ENCODE measurements at regions not wholly inside any gene's neighbourhood (a gene's known extent, or its start where the extent isn't known, plus 50 kb on each side); places are given as distances from the start of the nearest gene placed in this dataset.

GRCh38 chr12:25768151-25768550 lies 190.3 kb upstream of the RASSF8 start:
- Mint-ChIP-seq H3K4me3 (no peak overlapping the region), H3K9me3 (peaks cover 0 to 2% (median 0%) of the 10 kb centered on the region in 5 donors), H3K27me3 (peaks cover 0 to 5% of the 10 kb centered on the region in 2 donors), H3K36me3 (no peaks in the 10 kb centered on the region), H3K4me1 (no peaks in the 10 kb centered on the region), H3K27ac (no peak overlapping the region)
- Histone ChIP-seq H3K9me3 (ENCODE audit: low read length) (no peaks in the 10 kb centered on the region), H3K27ac (ENCODE audit: low read depth, low read length) (no peak overlapping the region), H3K36me3 (ENCODE audit: insufficient read depth, low read length) (no peaks in the 10 kb centered on the region), H3K27me3 (ENCODE audit: insufficient read depth, low read length, poor library complexity, severe bottlenecking) (no peaks in the 10 kb centered on the region), H3K4me1 (ENCODE audit: insufficient read depth, low read length) (no peaks in the 10 kb centered on the region), H3K4me3 (ENCODE audit: low read length) (no peak overlapping the region)
- DNase-seq: no peak
- ChIA-PET CTCF (no interaction called here), POLR2A (no interaction called here)

DNA sequence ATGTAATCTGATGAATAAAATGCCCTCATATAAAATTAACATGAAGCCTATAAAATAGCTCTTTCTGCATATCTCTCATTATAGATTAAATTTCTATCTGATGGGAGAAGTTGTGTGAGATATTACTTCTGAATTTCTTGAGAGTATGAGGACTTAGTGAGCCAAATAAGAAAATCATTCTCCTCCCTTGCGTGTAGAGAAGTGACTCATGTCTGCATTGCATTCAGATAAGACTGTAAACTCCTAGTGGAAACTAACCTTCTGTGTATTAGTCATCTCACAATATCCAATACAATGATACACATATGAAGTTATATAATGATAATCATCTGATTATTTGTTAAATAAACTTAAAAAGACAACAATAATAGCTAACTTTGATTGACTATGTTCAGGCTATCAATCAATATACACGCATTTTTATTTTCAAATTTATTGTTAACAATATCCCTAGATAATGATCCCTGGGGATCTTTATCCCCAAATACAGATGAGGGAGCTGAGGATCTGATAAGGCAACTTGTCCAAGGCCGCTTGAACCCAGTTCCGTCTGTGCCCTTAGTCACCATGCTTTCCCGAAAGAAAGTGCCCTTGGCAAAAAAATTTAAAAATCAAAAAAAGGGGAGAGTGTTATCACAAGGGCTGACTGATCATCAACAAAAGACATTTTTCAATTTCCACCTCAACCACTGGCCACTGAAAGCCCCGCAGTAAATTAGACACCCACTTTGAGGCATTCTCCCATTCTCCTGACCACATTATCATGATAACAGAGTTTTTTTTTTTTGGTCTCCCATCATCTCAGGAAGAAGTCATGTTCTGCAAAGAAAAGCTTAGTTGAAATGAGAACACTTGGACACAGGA lies 189.2 kb upstream of the RASSF8 start:
- Histone ChIP-seq H3K36me3 (ENCODE audit: insufficient read depth, low read length) (no peaks in the 10 kb centered on the region), H3K9me3 (ENCODE audit: low read length) (no peaks in the 10 kb centered on the region), H3K4me1 (ENCODE audit: insufficient read depth, low read length) (no peaks in the 10 kb centered on the region), H3K27me3 (ENCODE audit: insufficient read depth, low read length, poor library complexity, severe bottlenecking) (no peaks in the 10 kb centered on the region), H3K4me3 (ENCODE audit: low read length) (no peak overlapping the region), H3K27ac (ENCODE audit: low read depth, low read length) (no peak overlapping the region)
- DNase-seq: no peak
- no peaks in the 10 kb centered on the region for H3K36me3 Mint-ChIP-seq
- H3K27me3 Mint-ChIP-seq: peaks cover 0 to 5% of the 10 kb centered on the region in 2 donors
- no peak overlapping the region for H3K27ac Mint-ChIP-seq
- no peaks in the 10 kb centered on the region for H3K4me1 Mint-ChIP-seq
- H3K9me3 Mint-ChIP-seq: no peaks in the 10 kb centered on the region
- no peak overlapping the region for H3K4me3 Mint-ChIP-seq
- CTCF ChIA-PET: no interaction called here
- POLR2A ChIA-PET: no interaction called here

- no peaks in the 10 kb centered on the region for H3K9me3 ChIP-seq (ENCODE audit: low read length)
- Mint-ChIP-seq H3K9me3 (no peaks in the 10 kb centered on the region), H3K27me3 (peaks cover 0 to 4% of the 10 kb centered on the region in 2 donors), H3K4me3 (no peak overlapping the region), H3K36me3 (no peaks in the 10 kb centered on the region), H3K4me1 (no peaks in the 10 kb centered on the region), H3K27ac (no peak overlapping the region)
- H3K4me1 ChIP-seq (ENCODE audit: insufficient read depth, low read length): no peaks in the 10 kb centered on the region
- ChIA-PET POLR2A (no interaction called here), CTCF (no interaction called here)
- no peaks in the 10 kb centered on the region for H3K36me3 ChIP-seq (ENCODE audit: insufficient read depth, low read length)
- H3K4me3 ChIP-seq (ENCODE audit: low read length): no peak overlapping the region
- H3K27me3 ChIP-seq (ENCODE audit: insufficient read depth, low read length, poor library complexity, severe bottlenecking): no peaks in the 10 kb centered on the region
- DNase-seq: no peak
- no peak overlapping the region for H3K27ac ChIP-seq (ENCODE audit: low read depth, low read length)
Observed at GRCh38 chr12:25771041-25771440, 187.4 kb upstream of the RASSF8 start.

GRCh38 chr12:25771476-25771875 lies 187.0 kb upstream of the RASSF8 start:
- H3K4me1 Mint-ChIP-seq: no peaks in the 10 kb centered on the region
- ChIA-PET CTCF (no interaction called here), POLR2A (no interaction called here)
- no peaks in the 10 kb centered on the region for H3K9me3 Mint-ChIP-seq
- no peak overlapping the region for H3K27ac ChIP-seq (ENCODE audit: low read depth, low read length)
- H3K9me3 ChIP-seq (ENCODE audit: low read length): no peaks in the 10 kb centered on the region
- no peaks in the 10 kb centered on the region for H3K27me3 ChIP-seq (ENCODE audit: insufficient read depth, low read length, poor library complexity, severe bottlenecking)
- no peak overlapping the region for H3K4me3 Mint-ChIP-seq
- no peaks in the 10 kb centered on the region for H3K4me1 ChIP-seq (ENCODE audit: insufficient read depth, low read length)
- no peak overlapping the region for H3K27ac Mint-ChIP-seq
- no peaks in the 10 kb centered on the region for H3K36me3 Mint-ChIP-seq
- H3K27me3 Mint-ChIP-seq: peaks cover 0 to 3% of the 10 kb centered on the region in 2 donors
- no peak overlapping the region for H3K4me3 ChIP-seq (ENCODE audit: low read length)
- H3K36me3 ChIP-seq (ENCODE audit: insufficient read depth, low read length): no peaks in the 10 kb centered on the region
- DNase-seq: no peak

- Histone ChIP-seq H3K4me1 (ENCODE audit: insufficient read depth, low read length) (no peaks in the 10 kb centered on the region), H3K27ac (ENCODE audit: low read depth, low read length) (no peak overlapping the region), H3K27me3 (ENCODE audit: insufficient read depth, low read length, poor library complexity, severe bottlenecking) (no peaks in the 10 kb centered on the region), H3K36me3 (ENCODE audit: insufficient read depth, low read length) (no peaks in the 10 kb centered on the region), H3K9me3 (ENCODE audit: low read length) (no peaks in the 10 kb centered on the region), H3K4me3 (ENCODE audit: low read length) (no peak overlapping the region)
- Mint-ChIP-seq H3K4me1 (no peaks in the 10 kb centered on the region), H3K27me3 (no peaks in the 10 kb centered on the region), H3K4me3 (no peak overlapping the region), H3K36me3 (no peaks in the 10 kb centered on the region), H3K27ac (no peak overlapping the region), H3K9me3 (no peaks in the 10 kb centered on the region)
- ChIA-PET POLR2A (no interaction called here), CTCF (interaction anchor here (1.2 kb wide), 1 partner anchor 94 kb away, joined by 3 read pairs; no protein-coding TSS in a partner anchor)
- no peak for DNase-seq
Observed at GRCh38 chr12:25775968-25776367, 182.5 kb upstream of the RASSF8 start.

- no peak overlapping the region for H3K4me3 Mint-ChIP-seq
- Histone ChIP-seq H3K9me3 (ENCODE audit: low read length) (no peaks in the 10 kb centered on the region), H3K36me3 (ENCODE audit: insufficient read depth, low read length) (no peaks in the 10 kb centered on the region), H3K27ac (ENCODE audit: low read depth, low read length) (no peak overlapping the region), H3K27me3 (ENCODE audit: insufficient read depth, low read length, poor library complexity, severe bottlenecking) (no peaks in the 10 kb centered on the region), H3K4me1 (ENCODE audit: insufficient read depth, low read length) (no peaks in the 10 kb centered on the region), H3K4me3 (ENCODE audit: low read length) (no peak overlapping the region)
- H3K27ac Mint-ChIP-seq: peak overlapping the region in 1 of 8 donors; percentile 64
- ChIA-PET POLR2A (no interaction called here), CTCF (no interaction called here)
- no peaks in the 10 kb centered on the region for H3K36me3 Mint-ChIP-seq
- H3K27me3 Mint-ChIP-seq: no peaks in the 10 kb centered on the region
- H3K4me1 Mint-ChIP-seq: no peaks in the 10 kb centered on the region
- no peak for DNase-seq
- no peaks in the 10 kb centered on the region for H3K9me3 Mint-ChIP-seq
Observed at GRCh38 chr12:25780771-25781170, 177.7 kb upstream of the RASSF8 start.

GRCh38 chr12:25781232-25781631 lies 177.2 kb upstream of the RASSF8 start:
- H3K9me3 ChIP-seq (ENCODE audit: low read length): no peaks in the 10 kb centered on the region
- H3K4me1 ChIP-seq (ENCODE audit: insufficient read depth, low read length): no peaks in the 10 kb centered on the region
- Mint-ChIP-seq H3K36me3 (no peaks in the 10 kb centered on the region), H3K27me3 (no peaks in the 10 kb centered on the region), H3K4me1 (no peaks in the 10 kb centered on the region), H3K27ac (no peak overlapping the region), H3K9me3 (no peaks in the 10 kb centered on the region), H3K4me3 (no peak overlapping the region)
- CTCF ChIA-PET: no interaction called here
- no peak overlapping the region for H3K27ac ChIP-seq (ENCODE audit: low read depth, low read length)
- POLR2A ChIA-PET: no interaction called here
- H3K36me3 ChIP-seq (ENCODE audit: insufficient read depth, low read length): no peaks in the 10 kb centered on the region
- H3K27me3 ChIP-seq (ENCODE audit: insufficient read depth, low read length, poor library complexity, severe bottlenecking): no peaks in the 10 kb centered on the region
- H3K4me3 ChIP-seq (ENCODE audit: low read length): no peak overlapping the region
- DNase-seq: no peak

DNA sequence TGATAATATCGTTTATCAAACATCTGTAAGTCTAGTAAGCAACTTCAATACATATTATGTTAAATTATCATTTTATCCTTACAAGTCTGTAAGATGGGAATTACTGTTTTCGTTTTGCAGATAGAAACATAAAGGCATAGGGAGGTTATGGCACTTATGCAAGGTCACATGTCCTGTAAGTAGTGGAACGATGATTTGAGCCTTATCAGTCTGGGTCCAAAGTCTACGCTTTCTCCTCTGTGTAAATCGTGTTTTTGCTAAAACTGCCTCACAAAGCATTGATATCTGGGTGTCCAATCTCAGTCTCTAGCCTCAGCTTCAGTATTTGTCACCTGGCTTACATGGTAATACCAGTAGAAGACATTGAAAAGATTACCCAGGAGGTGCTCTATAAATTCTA lies 174.9 kb upstream of the RASSF8 start:
- no peak for DNase-seq
- no peaks in the 10 kb centered on the region for H3K4me1 ChIP-seq (ENCODE audit: insufficient read depth, low read length)
- Mint-ChIP-seq H3K4me1 (no peaks in the 10 kb centered on the region), H3K9me3 (no peaks in the 10 kb centered on the region), H3K27ac (no peak overlapping the region), H3K4me3 (no peak overlapping the region), H3K27me3 (no peaks in the 10 kb centered on the region), H3K36me3 (no peaks in the 10 kb centered on the region)
- POLR2A ChIA-PET: no interaction called here
- H3K27me3 ChIP-seq (ENCODE audit: insufficient read depth, low read length, poor library complexity, severe bottlenecking): no peaks in the 10 kb centered on the region
- no peaks in the 10 kb centered on the region for H3K9me3 ChIP-seq (ENCODE audit: low read length)
- CTCF ChIA-PET: interaction anchor here (1.0 kb wide), 1 partner anchor 9 kb away, joined by 3 read pairs; no protein-coding TSS in a partner anchor
- no peak overlapping the region for H3K27ac ChIP-seq (ENCODE audit: low read depth, low read length)
- H3K4me3 ChIP-seq (ENCODE audit: low read length): no peak overlapping the region
- H3K36me3 ChIP-seq (ENCODE audit: insufficient read depth, low read length): no peaks in the 10 kb centered on the region
